IPS DF 19.7 (cell line): ENCODE measurements at regions not wholly inside any gene's neighbourhood (a gene's known extent, or its start where the extent isn't known, plus 50 kb on each side); places are given as distances from the start of the nearest gene placed in this dataset.

ENCODE experiments used
- DNase-seq: peaks from one replicate; pipeline ENCODE4 v3.0.0-alpha.2; 2013; ENCODE audit warnings: low read depth, low spot score

DNA sequence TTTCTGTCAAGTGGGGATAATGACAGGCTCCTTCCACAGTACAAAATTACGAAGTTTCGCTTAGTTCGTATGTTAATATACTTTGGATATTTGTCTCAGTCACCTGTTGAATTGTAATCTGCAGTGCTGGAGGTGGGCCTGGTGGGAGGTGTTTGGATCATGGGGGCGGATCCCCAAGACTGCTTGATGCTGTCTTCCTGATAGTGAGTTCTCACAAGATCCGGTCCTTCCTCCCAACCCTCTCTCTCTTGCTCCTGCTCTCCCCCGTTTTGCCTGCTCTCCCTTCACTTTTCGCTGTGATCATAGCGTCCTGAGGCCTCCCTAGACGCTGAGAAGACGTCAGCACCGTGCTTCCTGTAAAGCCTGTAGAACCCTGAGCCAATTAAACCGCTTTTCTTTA, 97.1 kb upstream of the EPB41L3 start:
- DNase-seq = no peak

DNA sequence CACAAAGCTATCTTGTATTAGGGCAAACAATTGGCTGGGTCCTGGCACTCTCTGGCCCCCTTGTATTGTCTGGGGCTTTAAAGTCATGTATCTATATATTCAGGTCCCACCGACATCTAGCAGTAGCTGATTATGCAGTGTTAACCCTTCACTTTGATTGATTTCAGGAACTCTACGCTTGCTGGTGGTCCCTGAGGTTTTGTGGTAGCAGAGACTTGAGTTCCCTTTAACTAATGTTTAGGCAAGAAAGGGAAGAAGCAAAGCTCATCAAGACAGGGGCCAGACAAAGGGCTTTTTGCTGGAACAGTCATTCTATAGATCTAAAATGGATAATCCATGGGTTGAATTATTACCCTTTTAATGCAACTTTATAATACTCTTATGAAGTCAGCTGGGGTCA, 95.3 kb upstream of the EPB41L3 start:
- DNase-seq = no peak

DNA sequence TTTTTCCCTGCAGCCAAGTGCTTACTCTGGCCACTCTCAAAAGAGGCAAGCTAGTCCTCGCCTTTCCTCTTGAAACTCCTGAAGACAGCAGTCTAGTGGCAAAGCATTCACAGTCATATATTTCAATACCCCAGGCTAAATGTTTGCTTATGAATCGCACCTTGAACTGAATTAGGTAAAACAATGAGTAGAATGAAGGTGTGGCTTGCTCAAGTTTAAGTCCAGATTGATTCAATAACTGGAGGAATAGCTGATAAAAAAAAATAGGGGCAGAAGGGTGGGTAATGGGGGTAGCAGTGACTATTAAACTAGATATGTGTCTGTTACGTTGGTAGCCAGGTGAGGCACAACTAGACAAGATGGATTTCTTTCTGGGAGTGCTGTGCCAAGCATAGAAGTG, 88.2 kb upstream of the EPB41L3 start:
- no peak for DNase-seq

DNA sequence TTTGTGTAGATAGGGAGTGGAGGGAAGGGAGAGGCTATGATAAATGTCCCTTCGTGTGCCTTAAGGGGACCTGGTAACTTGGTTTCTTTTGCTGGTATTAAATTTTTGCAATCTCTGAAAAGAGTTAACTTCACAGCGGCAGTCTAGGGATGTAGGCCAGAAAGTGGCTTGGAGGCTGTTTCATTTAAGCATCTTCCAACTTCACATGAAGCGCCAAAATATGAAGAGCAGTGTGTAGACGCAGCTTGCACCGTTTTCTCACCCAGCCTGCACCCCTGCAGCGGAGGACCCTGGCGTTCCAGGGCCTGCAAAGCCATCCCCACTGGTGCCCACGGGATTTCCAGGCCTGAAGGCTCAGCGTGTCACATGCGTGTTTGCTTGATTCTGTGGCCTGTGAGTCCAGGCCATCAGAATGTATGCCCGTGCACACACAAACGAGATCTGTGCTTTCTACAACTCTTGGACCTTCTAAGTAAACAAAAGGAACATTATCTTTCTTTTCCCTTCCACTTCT, 87.2 kb upstream of the EPB41L3 start:
- DNase-seq = no peak

DNA sequence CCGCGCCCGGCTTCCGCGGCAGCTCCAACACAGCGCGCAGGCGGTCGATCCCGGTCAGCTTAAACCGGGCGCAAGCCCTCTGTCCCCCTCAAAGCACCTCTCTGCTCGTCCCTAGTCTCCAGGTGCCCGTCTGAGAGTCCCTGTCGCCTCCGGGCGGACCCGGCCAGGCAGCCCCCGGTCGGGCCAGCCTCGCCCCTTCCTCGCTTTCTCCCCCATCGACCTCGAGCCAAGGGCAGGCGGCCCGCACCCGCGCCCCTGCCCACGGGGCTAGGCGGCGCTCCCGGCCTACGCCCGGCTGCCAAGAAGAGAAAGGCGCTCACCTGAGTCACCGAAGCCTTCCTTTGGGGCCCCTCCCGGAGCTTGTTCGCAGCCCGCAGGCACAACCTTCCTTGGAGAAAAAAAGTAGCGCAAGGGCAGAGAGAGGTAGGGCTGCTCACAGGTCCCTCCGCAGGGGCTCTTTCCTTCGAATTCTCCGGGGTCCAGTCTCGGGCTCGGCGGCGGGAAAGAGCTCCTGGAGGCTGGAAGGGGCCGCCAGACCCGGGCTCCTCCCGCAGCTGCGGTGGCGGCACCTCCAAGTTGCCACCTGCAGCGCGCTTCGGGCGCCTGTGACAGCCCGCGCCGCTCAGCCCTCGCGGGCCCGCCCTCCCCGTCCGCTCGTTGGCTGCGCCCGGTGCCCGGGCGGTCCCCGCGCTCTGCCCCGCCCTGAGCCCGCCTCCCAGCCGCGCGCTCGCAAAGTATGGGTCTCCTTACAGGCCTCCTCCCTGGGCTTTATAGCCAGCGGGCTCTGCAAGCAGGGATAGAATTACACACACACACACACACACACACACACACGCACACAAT, 86.5 kb upstream of the EPB41L3 start:
- DNase-seq = no peak

DNA sequence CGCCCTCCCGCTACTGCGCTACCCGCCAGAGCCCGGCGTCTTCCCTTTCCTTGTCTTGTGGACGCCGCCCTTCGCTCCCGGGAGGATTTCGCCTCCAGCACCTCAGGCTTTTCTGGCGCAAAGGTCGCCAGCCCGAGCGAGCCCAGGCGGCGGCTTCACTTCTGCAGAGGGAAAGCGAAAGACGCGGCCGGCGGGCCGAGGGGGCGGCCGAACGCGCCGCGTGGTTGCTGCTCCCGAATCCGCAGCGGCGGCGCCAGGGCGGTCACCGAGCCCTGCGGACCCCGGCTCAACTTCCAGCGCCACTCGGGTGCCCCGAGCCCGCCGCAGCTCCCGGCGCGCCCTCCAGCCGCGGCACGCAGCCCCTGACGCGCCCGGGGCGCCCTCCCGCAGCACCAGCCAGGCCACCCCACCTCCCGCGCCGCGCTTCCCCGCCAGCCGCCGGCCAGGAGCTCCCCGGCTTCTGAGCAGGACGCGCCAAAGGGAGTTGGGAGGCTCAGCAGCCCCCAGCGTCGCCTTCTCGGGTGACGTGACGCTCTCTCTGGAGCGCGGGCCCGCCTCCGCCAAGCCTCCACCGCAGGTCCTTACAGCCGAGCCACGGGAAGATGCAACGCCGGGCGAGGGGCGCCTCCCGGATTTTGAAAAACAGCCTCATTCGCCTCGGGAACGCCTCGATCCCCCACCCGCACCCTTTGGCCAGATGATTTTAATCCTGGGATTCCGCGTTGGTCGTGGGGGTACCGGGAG, 84.9 kb upstream of the EPB41L3 start:
- DNase-seq = no peak

DNA sequence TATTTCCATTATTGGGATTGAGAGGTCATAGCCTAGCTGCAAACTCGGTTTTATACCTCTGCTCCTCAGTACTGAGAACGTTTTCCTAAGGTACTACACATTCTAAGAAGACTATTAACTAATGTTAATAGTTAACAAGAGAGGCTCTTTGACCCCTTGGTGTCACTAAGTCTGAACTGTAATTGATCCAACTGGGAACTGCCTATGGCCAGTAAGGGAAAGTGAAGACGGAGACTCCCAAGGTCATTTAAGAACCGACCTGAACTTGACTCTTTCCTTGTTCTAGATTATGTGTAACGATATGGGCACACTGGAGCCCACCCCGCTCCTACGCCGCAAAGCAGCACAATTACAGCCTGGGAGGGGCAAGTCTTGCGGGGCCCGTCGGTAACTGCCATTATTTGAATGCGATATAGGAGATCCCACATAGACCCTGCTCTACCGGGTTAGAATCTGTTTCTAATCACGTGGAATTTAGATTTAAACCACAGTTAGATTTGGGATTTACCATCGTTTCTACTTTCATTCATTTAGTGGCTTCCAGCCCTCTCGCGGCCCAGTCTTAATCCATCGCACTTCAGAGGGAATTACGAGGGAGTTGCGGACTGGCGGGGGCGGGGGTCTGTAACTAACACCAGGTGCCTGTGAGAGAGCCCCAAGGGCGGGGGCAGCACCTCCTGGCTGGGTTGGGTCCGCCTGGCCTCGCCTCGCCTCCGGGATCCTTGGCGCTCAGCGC, 84.1 kb upstream of the EPB41L3 start:
- no peak for DNase-seq

DNA sequence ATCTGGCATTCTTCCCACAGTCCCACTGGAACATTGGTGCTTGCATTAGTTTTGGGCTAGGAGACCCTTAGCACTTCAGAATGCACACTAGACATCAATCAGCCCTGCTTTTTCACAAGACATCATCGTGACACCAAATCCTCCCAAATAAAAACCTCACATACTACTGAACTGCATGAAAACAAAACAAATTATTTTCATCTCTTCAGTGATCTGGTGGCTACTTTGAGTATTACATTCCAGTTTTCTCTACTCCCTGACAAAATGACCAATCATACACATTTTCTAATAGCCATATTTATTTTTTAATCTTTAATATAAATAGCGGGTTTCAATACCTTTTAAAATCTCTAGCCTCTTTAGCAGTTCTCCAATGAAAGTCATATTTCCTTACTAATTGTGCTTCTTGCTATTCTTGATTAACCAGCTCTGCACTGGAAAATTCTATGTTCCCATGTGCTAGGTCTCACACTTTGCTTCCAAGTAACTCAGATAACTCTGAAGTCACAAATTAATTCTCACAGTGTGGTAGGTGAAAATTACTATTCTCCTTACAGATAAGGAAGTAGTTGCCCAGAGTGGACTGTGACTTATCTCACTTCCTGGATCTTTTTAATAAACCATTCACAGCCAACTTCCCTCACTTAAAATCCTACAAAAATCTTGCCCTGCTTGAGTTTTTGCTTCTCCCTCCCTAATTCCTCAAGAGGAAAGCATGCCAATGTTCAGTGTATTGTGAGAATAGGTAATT, 82.5 kb upstream of the EPB41L3 start:
- no peak for DNase-seq

DNA sequence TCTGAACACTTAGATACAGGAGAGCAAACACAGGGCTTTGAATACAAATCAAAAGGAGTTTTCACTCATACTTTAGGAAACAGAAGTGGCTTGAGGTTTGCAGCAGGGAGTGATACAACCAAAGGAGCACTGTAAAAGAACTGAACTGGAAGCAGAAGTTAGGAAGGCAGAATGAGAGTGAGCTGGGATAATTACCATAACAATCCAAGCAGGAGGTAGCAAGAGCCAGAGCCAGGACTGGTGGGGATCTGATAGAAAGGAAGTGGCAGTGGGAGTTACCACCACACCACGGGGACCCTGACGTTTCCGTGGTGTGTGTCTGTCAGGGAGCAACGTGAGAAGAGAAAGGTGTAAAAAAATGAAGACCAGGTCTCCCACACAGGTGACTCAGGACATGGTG, 81.3 kb upstream of the EPB41L3 start:
- DNase-seq = no peak

DNA sequence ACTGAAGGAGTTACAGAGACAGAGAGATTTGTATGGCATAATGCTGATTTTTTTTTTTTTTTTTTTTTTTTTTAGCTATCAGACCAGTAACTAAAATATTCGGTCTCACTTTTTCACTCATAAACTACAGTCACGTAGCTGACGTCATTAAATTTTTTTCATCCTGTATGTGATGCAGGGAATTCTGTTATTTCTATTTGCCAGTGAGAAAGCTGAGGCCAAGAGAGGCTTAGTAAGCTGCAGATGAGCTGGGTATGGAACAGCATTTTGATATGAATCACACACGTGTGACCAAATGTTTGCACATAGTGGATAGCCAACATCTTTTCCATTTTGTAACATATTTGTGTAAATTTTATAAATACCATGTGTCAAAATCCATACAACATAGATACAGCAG, 79.1 kb upstream of the EPB41L3 start:
- no peak for DNase-seq

DNA sequence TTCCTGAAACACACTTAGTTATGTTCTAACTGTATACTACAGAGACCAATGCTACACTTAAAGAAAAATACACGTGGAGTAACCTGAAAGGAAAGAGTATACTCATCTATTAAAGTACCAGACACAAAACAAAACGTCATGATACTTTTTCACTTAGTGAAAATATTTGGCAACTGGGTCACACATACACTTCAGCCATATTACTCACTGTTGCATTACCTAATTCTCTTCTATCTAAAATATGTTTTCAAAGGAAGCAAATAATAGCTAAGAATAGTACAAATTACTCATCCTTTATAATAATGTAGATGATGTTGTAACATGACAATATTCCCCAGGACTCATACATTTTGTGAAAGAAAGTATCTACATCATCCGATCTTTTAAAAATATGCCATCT, 76.5 kb upstream of the EPB41L3 start:
- DNase-seq = no peak

DNA sequence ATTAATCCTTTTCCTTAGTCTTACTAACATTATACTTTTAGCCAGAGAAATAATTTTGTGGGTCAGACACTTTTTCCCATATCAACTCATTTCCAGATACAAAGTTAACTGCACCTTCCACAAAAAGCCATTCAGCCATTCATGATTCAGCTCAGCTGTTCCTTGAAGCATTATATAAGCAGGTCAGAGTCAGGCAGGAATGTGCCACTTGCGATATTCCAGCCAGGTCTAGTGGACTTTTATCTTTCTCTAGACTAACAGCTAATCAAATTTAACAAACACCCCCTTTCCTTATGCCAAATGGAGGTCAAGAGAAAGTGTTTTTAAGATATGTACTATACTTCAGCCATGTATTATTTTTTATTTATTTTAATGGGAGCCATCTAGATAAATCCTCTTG, 75.6 kb upstream of the EPB41L3 start:
- no peak for DNase-seq

DNA sequence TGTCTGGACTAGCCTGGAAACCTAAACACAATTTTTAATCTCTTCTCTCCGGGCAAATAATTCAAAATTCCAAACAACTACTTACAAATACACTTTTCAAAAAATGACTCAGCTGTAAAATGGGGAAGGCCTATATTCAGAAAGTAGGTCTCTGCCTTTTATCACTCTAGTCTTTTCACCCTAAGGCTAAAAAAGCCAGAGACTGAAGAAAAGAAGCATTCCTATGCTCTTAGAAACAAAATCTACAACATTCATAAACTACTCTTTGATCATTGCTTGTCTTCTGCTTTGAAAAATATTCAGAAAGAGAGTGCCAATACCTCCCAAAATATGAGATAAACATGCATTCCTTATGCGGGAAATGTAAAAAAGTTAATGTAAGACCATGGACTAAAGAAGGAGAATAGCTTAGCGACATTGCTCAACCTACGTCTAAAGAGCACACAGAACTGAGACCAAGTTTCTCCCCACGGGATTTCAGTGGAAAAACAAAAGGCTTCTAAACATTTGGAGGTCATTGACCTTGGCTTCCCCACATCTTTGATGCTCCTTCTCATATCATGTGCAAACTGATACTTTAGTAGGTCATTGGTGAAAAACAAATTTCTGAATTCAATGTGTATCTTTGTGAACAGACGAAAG, 74.4 kb upstream of the EPB41L3 start:
- DNase-seq = no peak

DNA sequence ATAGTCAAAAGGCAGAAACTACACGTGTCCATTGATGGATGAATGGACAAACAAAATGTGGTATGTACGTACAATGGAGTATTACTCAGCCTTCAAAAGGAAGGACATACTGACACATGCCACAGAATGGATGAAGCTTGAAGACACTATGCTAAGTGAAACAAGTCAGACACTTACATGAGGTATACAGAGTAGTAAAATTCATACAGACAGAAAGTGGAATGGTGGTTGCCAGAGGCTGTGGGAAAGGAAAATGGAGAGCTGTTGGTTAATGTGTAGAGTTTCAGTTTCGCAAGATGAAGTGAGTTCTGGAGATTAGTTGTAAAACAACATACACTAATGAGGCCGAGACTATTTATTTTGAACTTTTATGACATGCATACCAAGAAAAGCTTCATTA, 67.4 kb upstream of the EPB41L3 start:
- DNase-seq = no peak

DNA sequence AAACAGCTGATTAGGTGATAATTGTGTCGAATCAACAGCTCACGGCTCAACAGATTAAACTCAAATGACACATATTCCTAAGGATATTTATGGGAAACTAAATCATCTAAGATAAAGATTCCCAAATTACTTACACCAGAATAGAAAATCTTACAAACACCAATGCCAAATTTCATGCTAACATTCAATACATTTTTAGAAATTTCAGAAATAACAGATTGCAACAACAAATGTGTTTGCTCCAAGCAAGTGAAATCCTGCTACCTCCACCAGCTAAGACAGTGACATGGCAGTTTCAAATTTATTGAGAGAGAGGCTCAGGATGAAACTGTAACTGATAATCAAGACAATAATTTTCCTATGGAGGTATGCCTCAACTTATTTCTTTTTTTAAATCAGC, 65.0 kb upstream of the EPB41L3 start:
- DNase-seq = no peak

DNA sequence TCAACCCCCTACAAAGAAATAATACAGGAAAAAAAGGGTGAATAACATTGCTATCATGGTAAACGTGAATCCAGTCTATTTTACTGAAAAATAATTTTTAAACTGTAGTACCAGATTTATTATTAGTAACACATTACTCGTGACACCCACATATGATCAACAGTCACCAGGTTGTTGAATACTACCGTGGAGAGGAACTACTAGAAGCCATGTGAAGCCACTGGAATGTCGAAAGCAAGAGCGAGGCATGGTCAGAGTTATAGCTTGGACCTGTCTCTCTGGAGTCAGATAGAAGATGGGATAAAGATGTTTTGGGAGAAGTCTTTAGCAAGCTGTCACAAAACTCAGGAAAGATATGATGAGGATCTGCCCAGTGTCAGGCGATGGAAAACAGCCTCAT, 63.2 kb upstream of the EPB41L3 start:
- DNase-seq = no peak

DNA sequence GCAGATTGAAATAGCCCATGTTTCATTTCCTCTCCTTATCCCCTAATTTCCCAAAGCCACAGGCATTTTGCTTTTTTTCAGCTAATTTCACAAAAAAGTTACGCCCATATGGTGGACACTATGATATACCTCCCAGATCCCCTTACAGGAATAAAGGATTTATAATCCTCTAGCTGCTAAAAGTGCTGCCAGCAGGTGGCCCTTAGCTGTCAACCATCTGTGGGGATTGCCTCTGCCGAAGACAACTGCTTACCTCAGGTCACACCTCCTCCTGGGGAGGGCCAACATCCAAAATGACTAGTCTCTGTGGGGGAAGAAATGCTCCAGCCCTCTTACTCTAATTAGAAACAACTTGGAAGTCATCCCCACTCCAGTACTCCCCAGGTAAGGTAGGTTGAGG, 61.0 kb upstream of the EPB41L3 start:
- DNase-seq = no peak

DNA sequence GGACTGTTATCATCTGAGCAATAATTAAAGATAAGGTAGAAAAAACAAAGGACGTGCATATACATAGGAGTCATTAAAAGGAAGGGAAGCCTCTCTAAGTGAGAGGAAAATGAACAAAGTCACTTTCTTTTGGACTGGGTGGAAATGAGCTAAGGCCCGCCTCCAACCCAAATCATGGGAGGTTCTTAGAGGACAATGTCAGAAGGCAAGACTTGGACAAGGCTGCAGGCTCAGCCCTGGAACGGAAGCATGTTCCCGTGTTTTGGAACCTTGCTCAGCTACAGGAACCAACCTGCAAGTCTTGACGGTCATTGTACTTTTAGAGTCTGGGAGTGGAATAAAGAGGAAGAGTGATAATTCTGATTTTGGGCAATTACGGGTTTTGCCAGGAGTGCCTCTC, 59.4 kb upstream of the EPB41L3 start:
- DNase-seq = no peak

DNA sequence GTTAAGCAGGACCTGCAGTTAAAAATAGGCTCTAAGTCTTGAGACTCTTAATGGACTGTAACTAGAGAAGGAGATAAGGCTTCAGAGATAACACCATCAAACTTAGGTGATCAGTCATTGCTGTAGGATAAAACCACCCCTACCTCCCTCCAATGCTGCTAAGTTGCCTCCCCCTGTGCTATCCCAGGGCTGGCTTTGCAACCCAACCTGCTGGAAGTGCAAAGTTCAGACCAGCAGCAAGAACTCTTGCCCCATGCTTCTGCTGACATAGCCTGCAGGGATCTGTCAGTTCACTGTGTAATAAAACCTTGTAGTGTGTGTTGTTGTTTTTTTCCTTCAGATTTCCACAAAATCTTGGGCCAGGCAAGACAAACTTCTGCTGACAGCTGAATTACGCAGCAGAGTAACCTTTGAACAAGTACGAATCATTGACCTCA, 57.4 kb upstream of the EPB41L3 start:
- no peak for DNase-seq

DNA sequence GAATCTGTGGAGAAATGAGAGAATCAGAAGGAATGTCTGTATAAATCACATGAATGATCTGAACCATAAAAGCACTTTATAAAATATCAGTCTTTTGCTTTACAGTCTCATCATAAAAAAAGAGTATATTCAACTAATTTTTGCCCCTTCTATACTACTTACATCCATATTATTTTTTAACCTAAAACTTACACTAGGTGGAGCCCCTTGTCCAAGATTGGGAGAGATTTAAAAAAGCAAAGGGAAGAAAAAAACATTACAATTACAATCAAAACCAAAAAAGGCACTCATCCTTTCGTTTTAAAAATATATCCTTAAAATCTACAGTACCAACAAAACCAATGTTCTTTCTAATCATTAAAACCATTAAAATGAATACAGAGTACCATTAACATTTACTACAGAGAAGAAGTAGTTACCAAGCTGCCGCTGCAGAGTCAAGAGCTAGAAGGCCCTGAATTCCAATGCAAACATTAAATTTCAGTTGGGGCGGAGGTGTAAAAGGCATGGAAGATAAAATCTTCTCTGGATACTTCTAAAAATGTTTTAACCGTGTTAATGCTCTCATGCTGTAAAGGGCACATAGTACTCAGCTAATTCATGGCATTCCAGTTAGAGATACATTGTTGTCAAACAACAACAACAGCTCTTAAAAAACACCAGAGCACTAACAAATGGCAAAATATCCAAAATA, 56.7 kb upstream of the EPB41L3 start:
- DNase-seq = no peak
